HCT116 (cell line): ENCODE measurements at regions not wholly inside any gene's neighbourhood (a gene's known extent, or its start where the extent isn't known, plus 50 kb on each side); places are given as distances from the start of the nearest gene placed in this dataset.

Experiments
- CTCF ChIP-seq, 3 experiments: fragments of 200-600 bp in 1 of 3; sonication (generic) in 1 of 3; IDR thresholded peaks in 2 of 3; conservative IDR thresholded peaks in 1 of 3; 2 replicates each; pipeline ENCODE4 v1.5.1; 2012 to 2017; ENCODE audit warnings: low read depth in 2 of 3, low read length in 2 of 3, antibody characterized with exemption in 1 of 3, borderline replicate concordance in 1 of 3, control low read depth in 1 of 3, mild to moderate bottlenecking in 1 of 3, mixed read lengths in 1 of 3, mixed run types in 1 of 3, moderate library complexity in 1 of 3; ENCODE audit not compliant: insufficient read depth in 1 of 3
- EZH2phosphoT487 ChIP-seq: fragments of 200-600 bp; IDR thresholded peaks from 2 replicates; pipeline ENCODE4 v1.6.1; 2018; ENCODE audit warnings: antibody characterized with exemption, borderline replicate concordance
- POLR2A ChIP-seq: IDR thresholded peaks from 2 replicates; pipeline ENCODE4 v1.7.0; 2011; ENCODE audit warnings: borderline replicate concordance; ENCODE audit not compliant: insufficient read depth, insufficient read length; ENCODE audit errors: extremely low read depth
- RAD21 ChIP-seq: IDR thresholded peaks from 2 replicates; pipeline ENCODE4 v1.6.1; 2012; ENCODE audit warnings: low read depth, mild to moderate bottlenecking
- SIN3A ChIP-seq: IDR thresholded peaks from 2 replicates; pipeline ENCODE4 v1.6.1; 2012; ENCODE audit warnings: low read depth
- SP1 ChIP-seq: IDR thresholded peaks from 2 replicates; pipeline ENCODE4 v1.6.1; 2012; ENCODE audit warnings: low read depth
- SRF ChIP-seq: IDR thresholded peaks from 2 replicates; pipeline ENCODE4 v1.6.1; 2012; ENCODE audit warnings: low read depth
- TCF7L2 ChIP-seq: IDR thresholded peaks from 2 replicates; pipeline ENCODE4 v1.7.0; 2011; ENCODE audit warnings: borderline replicate concordance, inconsistent platforms; ENCODE audit not compliant: insufficient read depth, insufficient read length; ENCODE audit errors: extremely low read depth
- ZFX ChIP-seq: fragments of 450-650 bp; IDR thresholded peaks from 2 replicates; pipeline ENCODE4 v1.6.1; 2017

DNA sequence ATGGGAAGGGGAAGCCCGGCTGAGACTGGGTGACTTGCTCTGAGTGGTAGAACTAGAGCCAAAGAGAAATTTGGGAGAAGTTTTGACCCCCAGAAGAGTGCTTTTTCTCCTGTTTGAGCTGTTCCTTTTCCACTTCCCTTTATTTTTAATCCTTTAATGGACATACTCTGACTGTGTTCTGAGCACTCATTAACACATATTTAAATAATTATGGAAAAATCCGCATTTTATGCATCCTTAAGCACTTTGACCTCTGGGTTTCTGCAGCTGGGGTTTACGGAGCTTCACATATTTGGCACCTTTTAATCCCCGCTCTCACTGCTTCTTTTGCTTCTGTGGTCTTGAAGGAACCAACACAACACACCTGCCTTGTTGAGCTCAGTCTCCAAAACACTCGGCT is 114.7 kb downstream of the FOXL1 start:
- TF ChIP-seq POLR2A = no peak
- no peak for TF ChIP-seq RAD21
- no peak for TF ChIP-seq CTCF (IDR thresholded peaks at IDR 0.05 in 2 of 3, conservative IDR thresholded peaks at IDR 0.05 in 1 of 3; ENCODE audit: borderline replicate concordance in 1 of 3, insufficient read depth in 1 of 3, low read depth in 2 of 3, low read length in 2 of 3)
- TF ChIP-seq SIN3A = no peak
- TF ChIP-seq SP1 = no peak
- no peak for TF ChIP-seq TCF7L2
- no peak for TF ChIP-seq ZFX
- no peak for TF ChIP-seq EZH2phosphoT487
- TF ChIP-seq SRF = no peak
